ACC112 (cell line): ENCODE measurements at regions not wholly inside any gene's neighbourhood (a gene's known extent, or its start where the extent isn't known, plus 50 kb on each side); places are given as distances from the start of the nearest gene placed in this dataset.

Source experiments
- H2AFZ ChIP-seq: fragments of 200-600 bp; sonication (generic); one replicate; pipeline ENCODE4 v1.6.0; 2017; ENCODE audit warnings: antibody characterized with exemption, low read length; ENCODE audit not compliant: unreplicated experiment
- H3K27ac ChIP-seq: fragments of 200-600 bp; sonication (generic); 2 replicates; pipeline ENCODE4 v1.5.1; 2014; ENCODE audit warnings: low read depth, mild to moderate bottlenecking, antibody characterized with exemption, low read length, moderate library complexity
- H3K27me3 ChIP-seq: fragments of 200-600 bp; sonication (generic); 2 replicates; pipeline ENCODE4 v1.6.1; 2014; ENCODE audit warnings: mild to moderate bottlenecking, antibody characterized with exemption, low read length, moderate library complexity, mixed read lengths; ENCODE audit not compliant: insufficient read depth
- H3K36me3 ChIP-seq: fragments of 200-600 bp; sonication (generic); 2 replicates; pipeline ENCODE4 v1.6.1; 2016; ENCODE audit warnings: mild to moderate bottlenecking, antibody characterized with exemption, low read length, moderate library complexity, mixed read lengths; ENCODE audit not compliant: insufficient read depth
- H3K4me1 ChIP-seq: fragments of 200-600 bp; sonication (generic); one replicate; pipeline ENCODE4 v1.6.1; 2016; ENCODE audit warnings: low read length, mixed read lengths; ENCODE audit not compliant: insufficient read depth, unreplicated experiment, control insufficient read depth
- H3K4me3 ChIP-seq: fragments of 200-600 bp; sonication (generic); 2 replicates; pipeline ENCODE4 v1.5.1; 2014; ENCODE audit warnings: mild to moderate bottlenecking, low read depth, low read length
- H3K79me2 ChIP-seq: fragments of 200-600 bp; sonication (generic); one replicate; pipeline ENCODE4 v1.6.0; 2016; ENCODE audit warnings: low read length; ENCODE audit not compliant: control insufficient read depth, unreplicated experiment, insufficient read depth

- no peak overlapping the region; the same call in 1 of the 2 replicates for H3K4me3 ChIP-seq
- peak overlapping the region; percentile 78 for H2AFZ ChIP-seq
Observed at GRCh38 chr5:58060996-58061395, 398.9 kb downstream of the PLK2 start.

GRCh38 chr5:58057324-58057723 is 402.6 kb downstream of the PLK2 start:
- Histone ChIP-seq H3K4me3 (no peak overlapping the region), H3K27me3 (no peaks in the 10 kb centered on the region), H2AFZ (no peak overlapping the region), H3K27ac (no peak overlapping the region), H3K36me3 (no peaks in the 10 kb centered on the region), H3K4me1 (peaks cover 10% of the 10 kb centered on the region), H3K79me2 (no peaks in the 10 kb centered on the region)

More at GRCh38 chr5:58060996-58061395, 398.9 kb downstream of the PLK2 start:
- Histone ChIP-seq H3K79me2 (no peaks in the 10 kb centered on the region), H3K27me3 (no peaks in the 10 kb centered on the region), H3K36me3 (no peaks in the 10 kb centered on the region), H3K4me1 (peaks cover 10% of the 10 kb centered on the region), H3K27ac (peak overlapping the region; percentile 30)

- Histone ChIP-seq H3K79me2 (no peaks in the 10 kb centered on the region), H3K4me1 (peaks cover 10% of the 10 kb centered on the region), H2AFZ (no peak overlapping the region), H3K27ac (no peak overlapping the region), H3K4me3 (no peak overlapping the region), H3K27me3 (no peaks in the 10 kb centered on the region), H3K36me3 (no peaks in the 10 kb centered on the region)
Observed at GRCh38 chr5:58056546-58056945, 403.3 kb downstream of the PLK2 start.

GRCh38 chr5:58054018-58054417 is 405.9 kb downstream of the PLK2 start:
- Histone ChIP-seq H3K27me3 (no peaks in the 10 kb centered on the region), H3K79me2 (no peaks in the 10 kb centered on the region), H3K4me3 (no peak overlapping the region), H3K36me3 (no peaks in the 10 kb centered on the region), H2AFZ (no peak overlapping the region), H3K4me1 (no peaks in the 10 kb centered on the region), H3K27ac (no peak overlapping the region)

- Histone ChIP-seq H3K27ac (no peak overlapping the region), H3K27me3 (no peaks in the 10 kb centered on the region), H3K79me2 (no peaks in the 10 kb centered on the region), H2AFZ (no peak overlapping the region), H3K4me1 (no peaks in the 10 kb centered on the region), H3K36me3 (no peaks in the 10 kb centered on the region), H3K4me3 (no peak overlapping the region)
Observed at GRCh38 chr5:58048954-58049353, 410.9 kb downstream of the PLK2 start.

GRCh38 chr5:58048185-58048925 is 411.5 kb downstream of the PLK2 start:
- Histone ChIP-seq H3K4me1 (no peaks in the 10 kb centered on the region), H3K79me2 (no peaks in the 10 kb centered on the region), H3K4me3 (no peak overlapping the region), H3K27ac (no peak overlapping the region), H2AFZ (no peak overlapping the region), H3K36me3 (no peaks in the 10 kb centered on the region), H3K27me3 (no peaks in the 10 kb centered on the region)

GRCh38 chr5:58046371-58046770 is 413.5 kb downstream of the PLK2 start:
- Histone ChIP-seq H3K79me2 (no peaks in the 10 kb centered on the region), H2AFZ (no peak overlapping the region), H3K4me3 (no peak overlapping the region), H3K27me3 (no peaks in the 10 kb centered on the region), H3K4me1 (no peaks in the 10 kb centered on the region), H3K27ac (no peak overlapping the region), H3K36me3 (no peaks in the 10 kb centered on the region)

GRCh38 chr5:58044166-58044565 is 415.7 kb downstream of the PLK2 start:
- Histone ChIP-seq H3K27me3 (no peaks in the 10 kb centered on the region), H3K27ac (no peak overlapping the region), H2AFZ (no peak overlapping the region), H3K36me3 (no peaks in the 10 kb centered on the region), H3K4me1 (peaks cover 10% of the 10 kb centered on the region), H3K4me3 (no peak overlapping the region), H3K79me2 (no peaks in the 10 kb centered on the region)

- H3K27ac ChIP-seq, result no peak overlapping the region
- peaks cover 10% of the 10 kb centered on the region for H3K4me1 ChIP-seq
- no peak overlapping the region for H3K4me3 ChIP-seq
- no peaks in the 10 kb centered on the region for H3K79me2 ChIP-seq
- no peaks in the 10 kb centered on the region for H3K36me3 ChIP-seq
- H3K27me3 ChIP-seq, result no peaks in the 10 kb centered on the region
- no peak overlapping the region for H2AFZ ChIP-seq
Observed at GRCh38 chr5:58043032-58043945, 416.6 kb downstream of the PLK2 start.

GRCh38 chr5:58041884-58042283 is 418.0 kb downstream of the PLK2 start:
- Histone ChIP-seq H3K27me3 (no peaks in the 10 kb centered on the region), H3K36me3 (no peaks in the 10 kb centered on the region), H3K4me3 (no peak overlapping the region), H3K4me1 (peaks cover 10% of the 10 kb centered on the region), H3K79me2 (no peaks in the 10 kb centered on the region), H2AFZ (no peak overlapping the region), H3K27ac (no peak overlapping the region)
